NCI-H2196 (cell line): ENCODE measurements at regions not wholly inside any gene's neighbourhood (a gene's known extent, or its start where the extent isn't known, plus 50 kb on each side); places are given as distances from the start of the nearest gene placed in this dataset.
A peak's percentile ranks its signal among the peaks of the same experiment; 100 is the strongest.
"Not testable (repeated sequence)": the region's sequence is repeated elsewhere in the genome, so short reads cannot be mapped to it uniquely, and the experiment has no call there.

ENCODE experiments used
- DNase-seq: peaks from one replicate; lab custom pipeline; 2025; ENCODE audit not compliant: unreplicated experiment; lab: John Stamatoyannopoulos, UW

DNA sequence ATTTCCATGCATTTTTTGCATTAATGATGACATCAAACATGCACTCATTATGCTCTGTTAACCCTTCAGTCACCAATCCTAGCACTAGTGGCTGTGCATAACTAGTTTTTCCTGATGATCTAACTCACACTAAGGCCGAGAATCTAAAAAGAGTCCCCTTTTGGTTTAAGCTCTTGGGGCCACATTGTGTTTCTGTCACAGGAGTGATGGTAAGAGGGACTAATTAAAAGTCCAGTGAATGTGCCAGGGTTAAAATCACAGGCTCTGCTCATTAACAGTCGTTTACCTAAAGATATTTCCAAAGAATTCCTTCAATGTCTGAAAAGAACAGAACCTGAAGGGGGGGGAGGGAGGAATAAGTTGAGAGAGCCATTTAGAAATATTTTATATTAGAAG is 359.0 kb upstream of the ANKRD30A start:
- DNase-seq, result no peak

DNA sequence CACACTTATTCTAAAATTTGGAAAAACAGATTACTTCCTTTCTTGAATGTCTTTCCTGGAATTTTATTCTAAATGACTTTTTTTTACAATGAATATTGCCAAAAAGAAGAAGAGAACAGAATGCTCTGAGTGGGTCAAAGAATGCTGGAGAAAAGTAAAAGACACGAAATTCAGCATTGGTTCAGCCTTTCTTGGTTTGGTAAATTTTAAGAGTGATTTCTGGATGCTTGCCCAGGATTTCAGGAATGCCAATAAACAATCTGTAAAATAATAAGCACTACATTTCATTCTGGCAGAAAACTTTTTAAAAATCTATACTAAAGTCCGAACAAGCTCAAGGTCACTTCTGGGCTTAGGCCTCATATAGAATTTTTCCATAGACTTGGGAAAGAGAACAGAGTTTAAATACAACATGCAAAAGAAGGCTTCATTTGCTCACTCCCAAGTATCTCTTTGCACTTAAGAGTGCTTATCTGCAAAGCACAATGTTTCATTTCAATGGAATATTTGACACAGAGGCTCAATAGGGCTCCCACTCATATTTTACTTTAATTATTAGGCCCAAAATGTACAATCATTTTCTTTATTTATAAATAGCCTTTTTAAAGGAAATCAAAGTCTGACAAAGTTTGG is 359.5 kb upstream of the ANKRD30A start:
- no peak for DNase-seq

DNA sequence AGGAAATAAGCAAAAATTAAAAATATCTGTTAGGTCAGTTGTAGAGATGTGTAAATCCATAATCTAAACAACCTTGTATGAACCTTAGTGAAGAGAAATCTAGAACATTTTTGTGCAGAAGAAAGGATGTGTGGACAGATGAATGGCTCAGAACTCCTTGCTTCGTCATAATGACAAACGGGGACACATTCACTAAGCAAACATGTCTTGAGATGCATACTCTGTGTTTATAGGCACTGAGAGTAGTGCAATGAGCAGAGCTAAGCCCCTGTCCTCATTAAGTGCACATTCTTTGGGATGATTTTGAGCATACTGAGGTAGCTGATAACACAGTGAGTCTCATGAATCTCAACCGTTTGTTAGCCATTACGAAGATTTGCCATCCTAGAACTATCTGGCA is 360.6 kb upstream of the ANKRD30A start:
- DNase-seq, result no peak

DNA sequence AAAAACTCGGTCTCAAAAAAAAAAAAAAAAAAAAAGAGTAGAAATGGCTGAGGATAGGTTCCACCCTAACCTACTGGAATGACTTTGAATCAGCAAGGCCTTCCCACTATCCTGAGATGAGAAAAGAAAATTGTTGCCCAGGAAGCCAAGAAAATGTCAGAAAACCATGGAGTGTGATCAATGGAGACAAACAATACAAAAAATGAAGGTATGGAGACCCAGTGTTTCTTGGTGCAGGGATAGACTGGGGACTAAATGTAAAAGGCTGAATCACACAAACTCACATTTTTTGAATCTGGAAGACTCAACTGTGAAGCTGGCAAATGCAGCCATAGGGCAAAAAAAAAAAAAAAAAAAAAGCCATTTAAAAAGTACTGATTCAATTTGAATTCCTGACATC is 364.3 kb upstream of the ANKRD30A start:
- DNase-seq, result no peak

DNA sequence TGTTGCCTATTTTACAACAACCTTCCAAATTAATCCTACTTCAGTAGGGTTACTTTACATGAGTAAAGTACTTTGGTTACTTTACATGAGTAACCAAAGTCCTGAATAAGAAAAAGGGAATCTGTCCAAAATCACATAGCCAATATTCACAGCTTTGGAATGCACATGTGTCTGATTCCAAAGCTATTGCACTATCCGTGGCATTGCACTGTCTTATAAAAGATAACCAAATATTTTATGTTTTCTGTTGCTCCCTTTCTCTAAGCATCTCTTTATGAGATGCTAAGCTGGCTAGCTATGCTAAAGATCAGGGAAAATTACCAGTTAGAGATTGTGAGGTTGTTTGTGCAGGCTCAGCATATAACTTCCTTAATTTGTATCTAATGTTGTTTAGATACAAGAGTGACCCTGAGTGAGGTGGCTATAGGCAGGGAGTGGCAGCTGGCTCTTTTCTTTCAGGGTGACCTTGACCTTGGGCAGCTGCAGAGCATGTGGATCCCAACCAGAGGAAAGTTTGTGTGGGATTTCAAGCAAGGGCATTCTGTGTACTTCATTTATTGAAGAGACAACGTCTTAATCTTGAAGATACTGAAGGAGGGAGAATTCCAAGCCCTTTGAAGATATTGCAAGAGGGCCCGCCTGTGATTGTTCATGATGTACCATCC is 366.1 kb upstream of the ANKRD30A start:
- DNase-seq, result no peak

DNA sequence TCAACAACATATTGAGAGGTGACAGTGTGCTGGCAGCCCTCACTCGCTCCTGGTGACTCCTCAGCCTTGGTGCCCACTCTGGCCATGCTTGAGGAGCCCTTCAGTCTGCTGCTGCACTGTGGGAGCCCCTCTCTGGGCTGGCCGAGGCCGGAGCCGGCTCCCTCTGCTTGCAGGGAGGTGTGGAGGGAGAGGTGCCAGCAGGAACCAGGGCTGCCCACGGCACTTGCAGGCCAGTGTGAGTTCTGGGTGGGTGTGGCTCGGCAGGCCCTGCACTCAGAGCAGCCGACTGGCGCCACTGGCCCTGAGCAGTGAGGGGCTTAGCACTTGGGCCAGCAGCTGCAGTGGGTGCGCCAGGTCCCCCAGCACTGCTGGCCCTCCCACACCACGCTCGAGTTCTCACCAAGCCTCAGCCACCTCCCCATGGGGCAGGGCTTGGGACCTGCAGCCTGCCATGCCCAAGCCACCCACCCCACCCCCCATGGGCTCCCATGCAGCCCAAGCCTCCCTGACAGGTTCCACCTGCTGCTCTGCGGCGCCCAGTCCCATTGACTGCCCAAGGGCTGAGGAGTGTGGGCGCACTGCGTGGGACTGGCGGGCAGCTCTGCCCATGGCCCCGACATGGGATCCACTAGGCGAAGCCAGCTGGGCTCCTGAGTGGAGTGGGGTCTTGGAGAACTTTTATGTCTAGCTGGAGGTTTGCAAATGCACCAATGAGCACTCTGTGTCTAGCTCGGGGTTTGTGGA is 377.1 kb upstream of the ANKRD30A start:
- DNase-seq, result no peak

DNA sequence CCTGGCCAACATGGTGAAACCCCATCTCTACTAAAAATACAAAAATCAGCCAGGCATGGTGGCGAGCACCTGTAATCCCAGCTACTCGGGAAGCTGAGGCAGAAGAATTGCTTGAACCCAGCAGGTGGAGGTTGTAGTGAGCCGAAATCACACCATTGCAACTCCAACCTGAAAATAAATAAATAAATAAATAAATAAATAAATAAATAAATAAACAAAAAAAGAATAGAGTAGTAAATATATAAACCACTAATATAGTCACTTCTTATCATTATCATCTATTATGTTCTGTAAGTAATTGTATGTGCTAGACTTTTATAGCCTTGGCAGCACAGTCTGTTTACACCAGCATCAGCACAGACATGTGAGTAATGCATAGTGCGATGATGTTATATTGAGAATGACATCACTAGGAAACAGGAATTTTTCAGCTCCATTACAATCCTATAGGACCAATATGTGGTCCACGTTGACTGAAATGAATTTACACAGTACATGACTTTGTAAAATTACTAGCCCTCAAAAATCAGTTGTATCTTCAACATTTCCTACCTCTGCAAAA is 385.4 kb upstream of the ANKRD30A start:
- DNase-seq, result no peak

DNA sequence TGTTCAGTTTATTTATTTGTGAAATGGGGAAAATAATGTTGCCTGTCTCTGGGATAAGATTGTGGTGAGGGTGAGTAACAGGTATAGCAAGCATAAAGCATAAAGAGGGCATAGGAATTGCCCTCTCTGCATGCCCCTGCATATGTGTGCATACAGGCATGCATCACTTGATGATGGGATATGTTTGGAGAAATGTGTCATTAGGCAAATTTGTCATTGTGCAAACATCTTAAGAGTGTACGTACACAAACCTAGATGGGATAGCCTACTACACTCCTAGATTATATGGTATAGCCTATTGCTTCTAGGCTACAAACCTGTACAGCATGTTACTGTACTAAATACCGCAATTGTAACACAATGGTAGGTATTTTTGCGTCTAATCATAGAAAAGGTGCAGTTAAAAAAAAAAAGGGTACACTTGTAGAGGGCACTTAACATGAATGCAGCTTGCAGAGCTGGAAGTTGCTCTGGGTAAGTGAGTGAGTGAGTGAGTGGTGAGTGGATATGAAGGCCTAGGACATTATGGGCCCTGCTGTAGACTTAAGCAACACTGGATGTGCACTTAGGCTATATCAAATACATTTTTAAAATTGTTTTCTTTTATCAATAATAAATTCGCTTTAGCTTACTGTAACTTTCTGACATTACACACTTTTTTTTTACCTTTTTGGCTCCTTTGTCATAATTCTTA is 386.5 kb upstream of the ANKRD30A start:
- DNase-seq, result no peak

DNA sequence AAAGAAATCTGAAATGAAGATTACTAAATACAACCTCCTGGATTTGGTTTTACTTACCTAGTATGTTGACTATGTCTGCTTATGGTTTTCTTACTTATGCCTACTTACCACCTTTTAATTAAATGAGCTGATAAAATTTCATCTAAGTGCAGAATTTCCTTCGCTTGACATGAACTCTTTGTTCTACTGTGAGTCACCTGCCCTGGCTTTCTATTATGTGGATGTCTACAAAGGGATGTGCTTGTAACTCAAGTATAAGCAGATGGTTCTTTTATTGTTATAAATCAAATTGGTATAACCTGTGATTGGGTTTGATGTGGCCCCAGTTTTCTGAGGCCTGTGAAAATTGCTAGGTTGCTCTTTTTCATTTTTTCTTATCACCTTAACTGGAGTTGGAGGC is 389.1 kb upstream of the ANKRD30A start:
- peak; percentile 20 for DNase-seq

DNA sequence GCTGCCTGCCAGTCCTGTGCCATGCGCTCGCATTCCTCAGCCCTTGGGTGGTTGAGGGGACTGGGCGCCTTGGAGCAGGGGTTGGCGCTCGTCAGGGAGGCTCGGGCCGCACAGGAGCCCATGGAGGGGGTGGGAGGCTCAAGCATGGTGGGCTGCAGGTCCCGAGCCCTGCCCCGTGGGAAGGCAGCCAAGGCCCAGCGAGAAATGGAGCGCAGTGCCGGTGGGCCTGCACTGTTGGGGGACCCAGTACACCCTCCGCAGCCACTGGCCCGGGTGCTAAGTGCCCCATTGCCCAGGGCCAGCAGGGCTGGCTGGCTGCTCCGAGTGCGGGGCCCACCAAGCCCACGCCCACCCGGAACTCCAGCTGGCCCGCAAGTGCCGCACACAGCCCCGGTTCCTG is 390.8 kb upstream of the ANKRD30A start:
- not testable (repeated sequence) for DNase-seq

DNA sequence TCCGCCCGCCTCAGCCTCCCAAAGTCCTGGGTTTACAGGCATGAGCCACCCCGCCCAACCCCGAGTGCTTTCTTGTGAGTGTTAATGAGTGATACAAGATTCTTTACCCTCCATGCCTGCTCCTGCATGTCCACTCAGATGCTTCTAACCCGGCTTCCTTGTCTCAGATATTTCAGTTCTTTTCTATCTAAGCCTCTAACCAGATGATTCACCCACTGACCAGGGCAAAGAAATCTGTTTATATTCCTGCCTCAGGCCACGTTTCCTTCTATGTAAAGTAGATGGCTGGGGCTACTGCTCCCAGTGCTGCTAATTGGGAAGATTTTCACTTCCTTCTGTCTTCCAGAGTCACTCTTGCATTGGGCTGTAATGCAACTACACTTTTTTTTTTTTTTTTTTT is 395.1 kb upstream of the ANKRD30A start:
- no peak for DNase-seq

DNA sequence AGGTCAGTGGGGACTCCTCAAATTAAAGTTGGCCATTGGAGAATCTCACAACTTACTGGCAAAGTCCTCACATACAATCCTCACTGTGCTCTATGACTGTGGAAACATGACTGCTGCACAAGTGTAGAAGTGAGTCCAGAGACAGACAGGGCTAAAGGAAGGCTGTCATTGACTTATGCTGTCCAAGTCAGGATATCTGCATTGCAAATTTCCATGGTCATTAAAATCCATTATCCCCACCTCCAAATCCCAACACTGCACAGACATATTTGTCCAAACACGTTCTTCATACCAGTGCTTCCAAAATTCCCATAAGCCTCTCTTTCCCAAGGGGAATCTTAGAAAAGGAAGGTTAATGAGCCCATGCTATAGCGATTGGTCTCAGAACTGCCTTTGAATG is 396.8 kb upstream of the ANKRD30A start:
- no peak for DNase-seq

DNA sequence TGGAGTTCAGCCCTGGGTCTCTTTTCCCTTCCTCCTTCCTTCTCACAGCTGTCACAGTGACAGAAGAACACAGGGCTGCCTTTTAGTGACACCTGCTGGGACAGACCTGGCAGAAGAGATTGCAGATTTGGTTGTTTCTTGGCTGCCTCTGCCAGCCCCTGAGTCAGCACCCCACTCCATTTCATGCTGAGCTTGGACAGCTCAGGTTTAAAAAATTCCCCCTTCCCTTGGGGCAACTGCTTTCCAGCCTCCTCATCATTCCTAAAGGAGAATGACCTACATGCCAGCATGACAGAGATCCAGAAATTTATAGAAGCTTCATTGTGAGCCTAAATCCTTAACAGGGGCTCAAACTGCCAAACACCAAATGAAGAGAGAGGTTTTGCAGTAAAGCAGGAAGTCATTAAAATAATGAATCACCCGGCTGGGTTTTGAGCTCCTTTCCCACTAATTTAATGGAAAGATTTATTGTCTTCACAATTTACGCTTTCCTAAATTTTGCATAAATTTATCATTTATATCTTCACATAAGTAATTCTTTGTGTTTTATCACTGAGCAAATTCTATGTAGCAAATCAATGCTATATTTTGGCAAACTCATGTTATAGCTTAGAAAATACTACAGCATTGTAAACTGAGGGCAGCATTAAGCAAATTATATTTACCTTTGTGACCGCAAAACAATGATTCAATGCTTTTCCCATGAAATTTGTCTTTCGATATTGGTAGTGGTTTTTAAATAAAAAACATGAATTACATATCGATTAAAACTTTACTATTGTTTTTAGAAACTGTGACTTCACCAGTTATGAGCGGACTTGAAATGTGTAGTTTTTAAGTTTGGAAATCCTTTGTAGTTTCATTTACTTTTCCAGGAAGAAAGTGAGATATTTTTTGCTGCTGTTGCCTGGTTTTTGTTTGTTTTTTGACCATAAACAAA is 399.5 kb upstream of the ANKRD30A start:
- DNase-seq, result peak; percentile 60

DNA sequence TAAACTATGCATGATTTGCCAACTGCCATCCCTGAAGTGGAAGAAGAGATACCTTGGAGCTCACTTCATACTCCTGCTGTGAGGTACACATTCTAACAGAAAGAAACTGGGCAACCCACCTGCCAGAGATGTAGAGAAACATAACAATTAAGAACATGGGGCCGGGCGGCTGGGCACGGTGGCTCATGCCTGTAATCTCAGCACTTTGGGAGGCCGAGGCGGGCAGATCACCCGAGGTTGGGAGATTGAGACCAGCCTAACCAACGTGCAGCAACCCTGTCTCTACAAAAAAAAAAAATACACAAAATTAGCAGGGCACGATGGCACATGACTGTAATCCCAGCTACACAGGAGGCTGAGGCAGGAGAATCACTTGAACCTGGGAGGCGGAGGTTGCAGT is 402.6 kb upstream of the ANKRD30A start:
- no peak for DNase-seq

DNA sequence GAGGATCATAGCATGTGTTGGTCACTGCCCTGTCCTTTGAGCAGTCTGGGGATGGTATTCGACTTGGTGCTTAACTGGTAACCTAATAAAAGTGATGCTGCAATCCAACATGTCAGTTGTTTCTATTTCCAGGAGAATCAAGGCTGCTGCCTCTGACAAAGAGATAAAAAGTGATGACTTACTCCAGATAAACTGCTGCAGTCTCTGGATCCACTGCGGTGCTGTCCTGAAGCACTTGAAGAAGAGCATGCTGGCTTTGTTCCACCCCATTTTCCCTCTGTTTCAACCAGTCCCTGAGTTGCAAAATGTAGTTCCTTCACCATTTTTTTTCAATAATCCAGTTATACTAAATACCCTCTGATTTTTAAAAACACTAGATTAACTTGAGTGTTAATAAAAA is 403.5 kb upstream of the ANKRD30A start:
- no peak for DNase-seq

DNA sequence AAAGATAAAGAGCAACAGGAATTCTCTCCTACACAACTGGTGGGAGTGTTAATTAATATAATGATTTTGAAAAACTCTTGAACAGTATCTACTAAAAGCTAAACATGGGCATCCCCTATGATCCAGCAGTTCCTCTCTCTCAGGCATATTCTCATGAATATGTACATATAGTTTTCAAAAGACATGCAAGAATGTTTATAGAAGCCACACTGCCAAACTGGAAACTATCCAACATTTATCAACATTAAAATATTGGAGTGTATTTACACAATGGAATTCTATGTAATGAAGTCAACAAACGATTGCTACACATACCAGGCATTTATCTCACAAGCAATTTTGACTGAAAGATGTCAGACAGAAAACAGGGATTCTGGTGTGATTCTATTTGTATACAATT is 404.5 kb upstream of the ANKRD30A start:
- DNase-seq, result no peak

DNA sequence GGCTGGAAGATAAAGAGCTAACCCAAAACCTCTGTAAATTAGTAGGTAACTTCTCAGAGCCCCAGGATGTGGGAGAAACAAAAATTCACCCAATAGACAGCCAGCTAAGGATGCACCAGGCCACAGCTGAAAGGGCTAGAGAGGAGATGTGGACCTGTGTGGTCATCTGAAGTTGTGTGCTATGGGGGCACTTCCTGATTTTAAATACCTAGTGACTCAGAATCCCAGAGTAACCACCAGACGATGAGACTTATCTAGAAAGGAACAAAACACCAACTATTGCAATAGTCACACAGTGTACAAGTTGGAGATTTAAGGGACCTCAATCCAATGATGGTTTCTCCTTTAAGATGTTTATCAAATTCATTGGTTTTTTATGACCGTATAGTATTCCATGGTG is 408.3 kb upstream of the ANKRD30A start:
- DNase-seq, result no peak

DNA sequence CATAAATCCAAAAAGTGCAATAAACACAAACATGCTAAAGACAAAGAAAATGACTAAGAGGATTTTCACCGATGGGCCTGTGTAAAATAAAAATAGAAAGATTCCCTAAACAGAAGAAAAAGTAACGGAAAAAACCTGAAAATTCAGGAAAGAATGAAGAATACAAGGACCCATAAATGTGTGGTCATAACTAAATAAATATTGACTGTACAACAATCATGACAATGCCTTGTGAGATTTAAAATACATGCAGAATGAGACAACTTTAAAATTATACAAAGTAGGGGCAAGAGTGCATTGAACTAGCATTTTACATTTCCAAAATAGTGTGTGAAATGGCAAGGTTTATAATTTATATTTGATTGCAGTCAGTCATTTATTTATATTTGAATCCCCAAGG is 409.1 kb upstream of the ANKRD30A start:
- DNase-seq, result no peak

DNA sequence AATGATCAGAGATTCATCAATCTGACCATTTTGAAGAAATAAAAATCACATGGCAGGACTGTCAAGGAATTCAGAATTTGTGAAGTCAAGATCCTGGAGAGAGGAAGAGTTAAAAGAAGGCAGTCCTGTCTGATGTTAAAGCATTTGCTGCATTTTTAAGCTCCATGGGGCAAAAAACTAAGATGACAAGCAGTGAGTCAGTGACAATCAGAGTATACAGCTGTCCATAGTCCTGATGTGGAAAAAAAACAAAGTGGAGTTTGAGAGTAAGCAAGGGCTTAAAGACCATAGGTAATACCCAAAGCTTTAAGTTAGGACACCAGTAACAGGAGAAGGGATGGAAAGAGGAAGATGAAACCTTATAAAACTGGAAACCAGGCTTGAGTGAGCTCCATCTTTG is 412.7 kb upstream of the ANKRD30A start:
- DNase-seq, result no peak

DNA sequence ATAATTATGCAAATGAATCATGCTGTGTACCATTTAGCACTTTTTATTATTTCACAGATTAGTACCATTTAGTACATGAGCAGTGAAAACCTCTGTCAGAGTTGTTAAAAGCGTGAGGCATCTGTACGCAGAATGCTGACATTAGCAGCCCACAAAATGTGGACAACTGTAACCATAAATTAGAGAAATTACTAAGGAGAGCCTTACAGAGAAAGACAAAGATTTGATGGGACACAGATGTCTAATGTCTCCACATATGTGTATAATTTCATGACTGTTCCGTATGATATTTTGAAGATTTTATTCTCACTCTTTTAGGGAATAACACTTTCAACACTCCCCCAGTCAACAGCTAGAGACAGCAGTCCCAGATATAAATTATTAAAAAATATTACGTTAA is 414.0 kb upstream of the ANKRD30A start:
- DNase-seq, result no peak
